Central memory CD8-positive, alpha-beta T cell (primary cell): ENCODE measurements at regions not wholly inside any gene's neighbourhood (a gene's known extent, or its start where the extent isn't known, plus 50 kb on each side); places are given as distances from the start of the nearest gene placed in this dataset.
"Not testable (repeated sequence)": the region's sequence is repeated elsewhere in the genome, so short reads cannot be mapped to it uniquely, and the experiment has no call there.

Experiments
- ATAC-seq: fragments of 150-1000 bp; cut with Tn5 transposase; replicated peaks from 2 replicates; pipeline ENCODE4 v1.10.0; 2022; ENCODE audit warnings: mild to moderate bottlenecking, moderate FRiP score, moderate number of reproducible peaks; ENCODE audit not compliant: poor library complexity, severe bottlenecking; ENCODE audit errors: extremely low read depth
- DNase-seq, 2 donors: peaks; one replicate each; pipeline ENCODE4 v3.0.0; 2021; ENCODE audit warnings: low spot score in 2 of 2
- H3K27ac Mint-ChIP-seq: one replicate; pipeline ENCODE4 v1.8.0; 2022; ENCODE audit warnings: low read depth, mild to moderate bottlenecking, moderate library complexity, mixed read lengths
- H3K27me3 Mint-ChIP-seq: one replicate; pipeline ENCODE4 v1.8.0; 2022; ENCODE audit warnings: mixed read lengths
- H3K36me3 Mint-ChIP-seq: one replicate; pipeline ENCODE4 v1.8.0; 2022; ENCODE audit warnings: mild to moderate bottlenecking, moderate library complexity, mixed read lengths; ENCODE audit not compliant: insufficient read depth
- H3K4me1 Mint-ChIP-seq: one replicate; pipeline ENCODE4 v1.8.0; 2022; ENCODE audit warnings: mixed read lengths
- H3K4me3 Mint-ChIP-seq: one replicate; pipeline ENCODE4 v1.8.0; 2022; ENCODE audit warnings: mild to moderate bottlenecking, moderate library complexity, mixed read lengths
- H3K9me3 Mint-ChIP-seq: one replicate; pipeline ENCODE4 v1.8.0; 2022; ENCODE audit warnings: mixed read lengths

DNA sequence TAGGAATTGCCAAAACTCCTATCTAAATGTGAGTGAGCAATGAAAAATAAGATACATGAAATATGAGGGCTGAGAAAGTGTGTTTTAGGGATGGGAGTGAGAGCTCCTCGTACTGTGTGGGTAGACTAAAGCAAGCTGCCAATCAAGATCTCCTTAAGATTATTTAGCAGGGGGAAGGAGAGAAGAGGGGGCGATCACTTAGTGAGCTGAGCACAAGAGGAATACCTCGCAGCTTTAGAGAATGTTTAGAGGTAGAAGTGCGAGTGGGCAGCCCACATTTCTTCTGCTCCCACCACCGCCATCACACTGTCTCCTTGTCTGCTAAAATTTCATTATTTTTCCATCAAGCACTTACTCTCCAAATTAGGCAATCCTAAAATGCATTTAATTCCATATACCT, 312.6 kb downstream of the ALDH8A1 start:
- Mint-ChIP-seq H3K27ac (no peak overlapping the region), H3K4me3 (no peak overlapping the region), H3K27me3 (peaks cover 9% of the 10 kb centered on the region), H3K9me3 (no peaks in the 10 kb centered on the region), H3K4me1 (peaks cover 13% of the 10 kb centered on the region), H3K36me3 (no peaks in the 10 kb centered on the region)
- DNase-seq: no peak
- ATAC-seq: no peak

DNA sequence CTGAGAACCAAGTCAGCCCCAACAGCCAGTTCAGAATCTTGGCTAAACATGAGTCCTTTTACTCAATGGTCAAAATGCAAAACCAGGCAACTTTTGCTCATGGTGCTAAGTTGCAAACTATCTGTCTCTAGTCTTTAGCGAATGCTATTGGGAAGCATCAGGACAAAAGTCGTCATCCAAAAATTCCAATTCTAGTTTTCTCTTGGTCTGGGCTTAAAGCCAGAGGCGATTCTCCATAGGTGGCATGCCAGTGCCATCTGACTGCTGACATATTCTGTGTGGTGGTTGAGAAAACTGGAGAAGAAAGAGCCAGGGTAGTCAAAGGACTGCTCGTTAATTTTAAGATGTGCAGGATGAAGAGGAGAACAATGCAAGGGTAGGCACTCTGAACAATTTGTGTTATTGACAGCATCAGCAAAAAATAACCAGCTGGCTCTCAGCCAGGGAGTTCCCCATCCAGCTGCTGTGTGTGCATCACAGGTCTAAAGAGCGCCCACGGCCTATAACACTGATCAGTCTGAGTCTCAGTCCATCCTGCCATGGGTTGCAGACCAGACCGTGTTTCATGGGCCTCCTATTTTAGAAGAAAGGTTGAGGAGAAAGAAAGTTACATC, 313.6 kb downstream of the ALDH8A1 start:
- ATAC-seq: no peak
- H3K36me3 Mint-ChIP-seq: no peaks in the 10 kb centered on the region
- no peaks in the 10 kb centered on the region for H3K27me3 Mint-ChIP-seq
- no peak overlapping the region for H3K27ac Mint-ChIP-seq
- H3K4me1 Mint-ChIP-seq: peaks cover 13% of the 10 kb centered on the region
- DNase-seq: no peak
- no peak overlapping the region for H3K4me3 Mint-ChIP-seq
- no peaks in the 10 kb centered on the region for H3K9me3 Mint-ChIP-seq

DNA sequence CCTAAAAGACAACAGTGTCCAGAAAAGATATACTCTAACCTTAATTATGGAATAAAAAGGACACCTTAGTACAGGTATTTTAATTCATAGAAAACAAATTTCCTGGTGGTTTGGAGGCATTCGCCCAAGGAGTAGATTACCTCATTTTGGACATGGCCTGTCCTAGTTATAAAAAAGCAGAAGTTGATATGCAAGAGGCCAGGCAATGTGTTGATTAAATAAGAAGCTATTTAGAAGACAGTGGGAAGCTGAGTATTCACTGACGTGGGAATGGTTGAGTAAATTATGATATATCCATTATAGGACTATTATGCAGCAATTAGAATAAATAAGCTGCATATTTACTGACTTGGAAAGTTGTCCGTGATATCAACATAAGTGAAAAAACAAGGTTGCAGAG, 314.9 kb downstream of the ALDH8A1 start:
- no peaks in the 10 kb centered on the region for H3K36me3 Mint-ChIP-seq
- DNase-seq (no peak), ATAC-seq (no peak)
- H3K9me3 Mint-ChIP-seq: no peaks in the 10 kb centered on the region
- no peak overlapping the region for H3K27ac Mint-ChIP-seq
- H3K27me3 Mint-ChIP-seq: no peaks in the 10 kb centered on the region
- peaks cover 8% of the 10 kb centered on the region for H3K4me1 Mint-ChIP-seq
- no peak overlapping the region for H3K4me3 Mint-ChIP-seq

DNA sequence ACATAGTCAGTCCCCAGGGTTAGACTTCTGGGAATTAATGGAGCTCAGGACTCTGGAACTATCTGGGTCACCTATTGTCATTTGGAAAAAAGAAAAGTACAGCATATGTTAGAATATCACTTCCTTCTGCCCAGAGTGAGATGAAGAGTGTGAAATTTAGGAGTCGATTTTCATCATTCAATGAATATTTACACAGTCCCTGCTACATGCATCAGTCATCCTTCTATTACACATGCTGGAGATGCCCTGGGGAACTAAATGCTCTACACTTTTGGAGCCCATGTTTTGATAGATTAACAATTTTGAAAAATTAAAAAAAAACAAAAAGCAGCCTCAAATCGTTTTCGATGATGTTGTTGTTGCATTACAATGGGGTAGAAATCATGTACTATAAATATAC, 315.4 kb downstream of the ALDH8A1 start:
- H3K27me3 Mint-ChIP-seq: no peaks in the 10 kb centered on the region
- no peaks in the 10 kb centered on the region for H3K36me3 Mint-ChIP-seq
- H3K27ac Mint-ChIP-seq: no peak overlapping the region
- H3K9me3 Mint-ChIP-seq: no peaks in the 10 kb centered on the region
- peaks cover 8% of the 10 kb centered on the region for H3K4me1 Mint-ChIP-seq
- DNase-seq (no peak), ATAC-seq (no peak)
- no peak overlapping the region for H3K4me3 Mint-ChIP-seq

DNA sequence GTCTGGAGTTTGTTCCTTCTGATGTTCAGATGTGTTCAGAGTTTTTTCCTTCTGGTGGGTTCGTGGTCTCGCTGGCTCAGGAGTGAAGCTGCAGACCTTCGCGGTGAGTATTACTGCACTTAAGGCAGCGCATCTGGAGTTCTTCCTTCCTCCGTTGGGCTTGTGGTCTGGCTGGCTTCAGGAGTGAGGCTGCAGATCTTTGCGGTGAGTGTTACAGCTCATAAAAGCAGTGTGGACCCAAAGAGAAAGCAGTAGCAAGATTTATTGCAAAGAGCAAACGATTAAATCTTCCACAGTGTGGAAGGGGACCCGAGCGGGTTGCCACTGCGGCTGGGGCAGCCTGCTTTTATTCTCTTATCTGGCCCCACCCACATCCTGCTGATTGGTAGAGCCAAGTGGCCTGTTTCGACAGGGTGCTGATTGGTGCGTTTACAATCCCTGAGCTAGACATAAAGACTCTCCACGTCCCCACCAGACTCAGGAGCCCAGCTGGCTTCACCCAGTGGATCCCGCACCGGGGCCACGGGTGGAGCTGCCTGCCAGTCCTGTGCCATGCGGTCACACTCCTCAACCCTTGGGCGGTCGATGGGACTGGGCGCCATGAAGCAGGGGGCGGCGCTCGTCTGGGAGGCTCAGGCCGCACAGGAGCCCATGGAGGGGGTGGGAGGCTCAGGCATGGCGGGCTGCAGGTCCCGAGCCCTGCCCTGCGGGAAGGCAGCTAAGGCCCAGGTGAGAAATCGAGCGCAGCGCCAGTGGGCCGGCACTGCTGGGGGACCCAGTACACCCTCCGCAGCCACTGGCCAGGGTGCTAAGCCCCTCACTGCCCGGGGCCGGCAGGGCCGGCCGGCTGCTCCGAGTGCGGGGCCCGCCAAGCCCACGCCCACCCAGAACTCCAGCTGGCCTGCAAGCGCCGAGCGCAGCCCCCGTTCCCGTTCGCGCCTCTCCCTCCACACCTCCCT, 315.3 kb upstream of the SGK1 start:
- H3K9me3 Mint-ChIP-seq, H3K36me3 Mint-ChIP-seq, H3K27me3 Mint-ChIP-seq, ATAC-seq, H3K4me1 Mint-ChIP-seq: not testable (repeated sequence)
- DNase-seq: peak in 1 of 2 donors; percentile 11
- H3K27ac Mint-ChIP-seq: peak overlapping the region; percentile 52
- peak overlapping the region; percentile 73 for H3K4me3 Mint-ChIP-seq

DNA sequence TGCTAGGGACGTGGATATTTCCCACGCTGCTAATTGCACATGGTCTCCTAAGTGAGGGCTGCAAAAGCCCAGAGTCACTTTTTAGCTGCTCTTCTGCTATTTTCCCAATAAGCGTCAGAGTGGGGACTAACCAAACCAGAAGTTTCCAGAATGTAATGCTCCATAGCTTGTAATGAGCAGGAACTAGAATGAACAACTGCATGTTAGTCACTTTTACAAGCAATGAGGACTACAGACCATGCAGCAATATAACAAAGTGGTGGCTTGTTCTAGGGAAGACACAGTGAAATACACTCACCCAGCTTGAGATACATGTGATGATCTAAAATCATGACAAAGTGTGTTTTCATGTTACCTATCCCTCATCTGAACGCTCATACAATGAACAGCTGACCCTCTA, 314.1 kb upstream of the SGK1 start:
- no peak for DNase-seq
- peaks cover 8% of the 10 kb centered on the region for H3K4me1 Mint-ChIP-seq
- H3K4me3 Mint-ChIP-seq: no peak overlapping the region
- no peaks in the 10 kb centered on the region for H3K27me3 Mint-ChIP-seq
- no peaks in the 10 kb centered on the region for H3K9me3 Mint-ChIP-seq
- H3K27ac Mint-ChIP-seq: no peak overlapping the region
- H3K36me3 Mint-ChIP-seq: no peaks in the 10 kb centered on the region
- ATAC-seq: no peak

DNA sequence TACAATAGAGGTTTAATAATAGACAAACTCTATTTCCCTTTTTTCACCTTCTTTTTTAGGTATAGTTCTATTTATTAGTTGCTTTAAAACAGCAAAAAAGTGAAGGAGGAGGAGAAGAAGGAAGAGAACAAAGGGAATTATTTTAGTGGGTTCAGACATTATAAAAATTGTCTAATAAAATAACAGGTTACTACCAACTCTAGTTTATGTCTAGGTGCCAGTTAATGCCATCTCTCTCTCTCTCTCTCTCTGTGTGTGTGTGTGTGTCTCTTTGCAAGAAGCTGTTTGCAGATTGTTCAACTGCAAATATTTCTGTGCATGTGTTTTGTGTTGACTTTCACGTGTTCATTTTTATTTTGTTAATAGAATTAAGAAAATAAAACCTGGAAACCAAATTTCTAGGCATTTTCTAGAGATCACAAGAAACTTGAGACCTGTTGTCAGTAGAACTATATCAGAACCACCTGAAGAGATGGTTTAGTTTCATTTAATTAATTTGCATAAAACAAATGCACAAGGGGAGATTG, 313.5 kb upstream of the SGK1 start:
- DNase-seq (no peak), ATAC-seq (no peak)
- H3K36me3 Mint-ChIP-seq: no peaks in the 10 kb centered on the region
- peaks cover 8% of the 10 kb centered on the region for H3K4me1 Mint-ChIP-seq
- no peak overlapping the region for H3K4me3 Mint-ChIP-seq
- H3K27me3 Mint-ChIP-seq: no peaks in the 10 kb centered on the region
- H3K9me3 Mint-ChIP-seq: no peaks in the 10 kb centered on the region
- no peak overlapping the region for H3K27ac Mint-ChIP-seq

DNA sequence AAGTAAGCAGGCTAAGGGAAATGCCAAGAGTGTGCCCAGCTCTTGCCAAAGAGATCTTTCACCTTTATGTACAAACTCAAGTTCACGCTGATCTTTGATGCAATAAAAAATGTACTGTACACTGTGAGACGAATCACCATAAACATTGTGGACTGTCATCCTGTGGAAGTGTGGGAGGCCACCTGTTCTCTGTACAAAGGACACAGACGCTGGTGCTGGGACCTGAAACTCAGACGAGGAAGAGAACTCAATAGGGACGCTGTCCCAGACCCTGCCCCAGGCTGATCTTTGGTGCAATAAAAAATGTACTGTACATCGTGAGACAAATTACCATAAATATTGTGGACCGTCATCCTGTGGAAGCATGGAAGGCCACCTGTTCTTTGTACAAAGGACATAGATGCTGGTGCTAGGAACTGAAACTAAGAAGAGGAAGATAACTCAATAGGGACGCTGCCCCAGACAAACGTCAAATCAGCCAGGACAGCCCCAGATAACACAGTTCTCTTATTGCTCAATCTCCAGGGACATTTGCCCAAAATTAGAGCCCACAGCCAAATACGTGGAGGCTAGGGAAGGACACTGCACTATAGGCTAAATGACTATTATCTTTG, 312.7 kb upstream of the SGK1 start:
- Mint-ChIP-seq H3K4me3 (no peak overlapping the region), H3K36me3 (no peaks in the 10 kb centered on the region), H3K27ac (no peak overlapping the region), H3K9me3 (no peaks in the 10 kb centered on the region), H3K27me3 (peaks cover 3% of the 10 kb centered on the region), H3K4me1 (peaks cover 8% of the 10 kb centered on the region)
- no peak for DNase-seq
- peak; percentile 17 for ATAC-seq

DNA sequence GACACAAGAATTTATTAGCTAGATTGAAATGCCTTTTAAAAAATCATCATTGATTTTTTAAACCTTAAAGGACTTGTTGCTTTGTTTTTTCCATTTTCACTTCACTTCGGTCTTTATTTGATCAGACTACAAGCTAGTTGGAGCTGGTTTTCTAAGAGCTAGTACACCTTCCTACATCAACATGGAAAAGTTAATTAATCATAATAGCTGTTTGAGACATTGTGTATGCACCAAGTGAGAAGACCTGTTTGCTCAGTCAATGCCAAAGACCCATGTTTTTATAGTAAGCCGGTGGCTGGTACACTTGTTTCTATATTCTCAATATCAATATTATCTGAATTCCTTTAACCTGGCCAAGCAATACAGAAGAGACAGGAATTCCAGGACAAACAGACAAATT, 310.2 kb upstream of the SGK1 start:
- Mint-ChIP-seq H3K4me1 (peaks cover 5% of the 10 kb centered on the region), H3K27ac (no peak overlapping the region), H3K4me3 (no peak overlapping the region), H3K27me3 (peaks cover 15% of the 10 kb centered on the region), H3K9me3 (no peaks in the 10 kb centered on the region), H3K36me3 (no peaks in the 10 kb centered on the region)
- DNase-seq: no peak
- ATAC-seq: no peak

DNA sequence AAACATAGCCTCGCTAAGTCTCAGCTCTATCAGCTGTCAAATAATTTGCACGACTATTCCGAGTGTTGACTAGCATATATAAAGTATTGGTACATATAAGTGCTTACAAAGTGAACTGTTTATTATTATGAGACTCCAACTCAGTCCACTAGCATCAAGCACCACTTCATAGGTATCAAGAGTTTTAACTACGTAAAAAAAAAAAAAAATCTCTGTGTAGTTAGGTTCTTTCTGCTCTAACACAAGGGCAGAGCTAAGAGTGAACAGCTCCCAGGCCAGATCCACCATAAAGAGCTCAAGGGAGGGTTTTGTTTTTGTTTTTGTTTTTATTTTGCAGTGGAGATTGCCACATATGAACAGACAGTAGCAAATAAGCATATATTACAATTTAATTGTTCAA, 309.8 kb upstream of the SGK1 start:
- H3K36me3 Mint-ChIP-seq: no peaks in the 10 kb centered on the region
- no peak for DNase-seq
- peaks cover under 1% of the 10 kb centered on the region for H3K4me1 Mint-ChIP-seq
- no peak overlapping the region for H3K4me3 Mint-ChIP-seq
- no peak overlapping the region for H3K27ac Mint-ChIP-seq
- ATAC-seq: no peak
- H3K27me3 Mint-ChIP-seq: peaks cover 15% of the 10 kb centered on the region
- H3K9me3 Mint-ChIP-seq: no peaks in the 10 kb centered on the region

DNA sequence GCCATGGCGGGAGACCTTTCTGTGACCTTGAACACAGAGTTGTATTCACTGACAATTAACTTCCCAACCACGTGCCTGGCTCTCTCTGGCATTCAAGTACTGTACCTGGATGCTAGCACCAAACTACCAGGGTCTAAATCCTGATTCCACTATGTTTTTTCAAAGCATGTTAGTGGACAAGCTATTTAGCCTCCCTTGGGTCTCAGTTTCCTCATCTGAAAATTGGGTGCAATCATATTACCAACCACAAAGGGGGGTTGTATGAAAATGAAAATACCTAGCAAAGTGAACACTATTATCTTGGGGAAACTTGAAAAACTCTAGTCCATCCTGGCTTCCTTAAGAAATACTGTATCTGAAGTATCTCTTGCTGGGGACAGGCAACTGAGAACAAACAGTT, 308.7 kb upstream of the SGK1 start:
- no peaks in the 10 kb centered on the region for H3K9me3 Mint-ChIP-seq
- H3K36me3 Mint-ChIP-seq: no peaks in the 10 kb centered on the region

DNA sequence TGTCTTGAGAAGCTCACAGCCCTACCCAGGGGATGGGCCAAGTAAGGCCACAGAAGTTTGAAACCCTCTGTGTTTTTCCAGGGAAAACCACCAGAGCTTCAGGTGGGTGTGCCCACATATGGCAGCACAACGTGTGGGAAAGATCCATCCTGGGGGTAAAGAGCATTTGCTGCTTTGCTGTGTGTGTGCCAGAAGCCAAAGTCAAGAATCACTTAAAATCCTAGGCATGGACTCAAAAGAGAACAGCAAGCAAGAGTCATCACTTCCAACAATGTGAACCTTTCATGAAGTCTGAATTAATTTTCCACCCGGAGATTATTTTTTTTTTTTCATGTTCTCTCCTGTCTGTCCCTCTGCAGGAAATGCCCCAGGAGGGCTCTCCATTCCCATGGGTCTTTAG, 308.2 kb upstream of the SGK1 start:
- DNase-seq (no peak), ATAC-seq (no peak)
- Mint-ChIP-seq H3K9me3 (no peaks in the 10 kb centered on the region), H3K36me3 (no peaks in the 10 kb centered on the region), H3K4me1 (no peaks in the 10 kb centered on the region), H3K27ac (no peak overlapping the region), H3K4me3 (no peak overlapping the region), H3K27me3 (peaks cover 15% of the 10 kb centered on the region)

More for the DNA sequence above, 308.7 kb upstream of the SGK1 start:
- Mint-ChIP-seq H3K27ac (no peak overlapping the region), H3K27me3 (peaks cover 15% of the 10 kb centered on the region), H3K4me3 (no peak overlapping the region), H3K4me1 (no peaks in the 10 kb centered on the region)
- no peak for ATAC-seq
- no peak for DNase-seq
